ENCODE measurements at regions not wholly inside any gene's neighbourhood (a gene's known extent, or its start where the extent isn't known, plus 50 kb on each side); places are given as distances from the start of the nearest gene placed in this dataset.
A peak's percentile ranks its signal among the peaks of the same experiment; 100 is the strongest.

- no peak for FAIRE-seq
- H3K9ac ChIP-seq (ENCODE audit: low read length in 3 of 3), result no peak overlapping the region
- TF ChIP-seq CTCF (IDR thresholded peaks at IDR 0.05; ENCODE audit: borderline replicate concordance, extremely low read depth, insufficient read depth), result no peak
- no peak overlapping the region for H3K27ac ChIP-seq (ENCODE audit: low read depth in 2 of 2, low read length in 2 of 2)
- no peaks in the 10 kb centered on the region for H3K36me3 ChIP-seq (ENCODE audit: control insufficient read depth in 2 of 3, insufficient read depth in 3 of 3, low read length in 3 of 3)
- no peaks in the 10 kb centered on the region for H3K27me3 ChIP-seq (ENCODE audit: control insufficient read depth, insufficient read depth, low read length)
- intact Hi-C loops (cut with DNase I), result no loop called here
- no peak overlapping the region for H3K4me3 ChIP-seq (ENCODE audit: low read length in 3 of 3)
- DNase-seq, result peak in 1 of 5 donors; percentile 68
- no peaks in the 10 kb centered on the region for H3K9me3 ChIP-seq (ENCODE audit: control insufficient read depth in 2 of 3, insufficient read depth in 1 of 3, low read length in 3 of 3)
- H3K4me1 ChIP-seq (ENCODE audit: control insufficient read depth in 2 of 3, insufficient read depth in 2 of 3, low read depth in 1 of 3, low read length in 3 of 3), result no peaks in the 10 kb centered on the region
These were observed 61.2 kb upstream of the FAM20C start for GRCh38 chr7:130875-131780.

- FAIRE-seq (no peak), DNase-seq (peak in 2 of 5 donors; percentile 67 to 75)
- Histone ChIP-seq H3K9ac (ENCODE audit: low read length in 3 of 3) (no peak overlapping the region), H3K9me3 (ENCODE audit: control insufficient read depth in 2 of 3, insufficient read depth in 1 of 3, low read length in 3 of 3) (no peaks in the 10 kb centered on the region), H3K4me1 (ENCODE audit: control insufficient read depth in 2 of 3, insufficient read depth in 2 of 3, low read depth in 1 of 3, low read length in 3 of 3) (no peaks in the 10 kb centered on the region), H3K4me3 (ENCODE audit: low read length in 3 of 3) (no peak overlapping the region), H3K27me3 (ENCODE audit: control insufficient read depth, insufficient read depth, low read length) (no peaks in the 10 kb centered on the region), H3K27ac (ENCODE audit: low read depth in 2 of 2, low read length in 2 of 2) (no peak overlapping the region), H3K36me3 (ENCODE audit: control insufficient read depth in 2 of 3, insufficient read depth in 3 of 3, low read length in 3 of 3) (no peaks in the 10 kb centered on the region)
- TF ChIP-seq CTCF (IDR thresholded peaks at IDR 0.05; ENCODE audit: borderline replicate concordance, extremely low read depth, insufficient read depth), result no peak
- intact Hi-C loops (cut with DNase I), result no loop called here
These were observed 60.4 kb upstream of the FAM20C start for GRCh38 chr7:131781-132482.

GRCh38 chr7:132899-133298 lies 59.5 kb upstream of the FAM20C start:
- Histone ChIP-seq H3K4me3 (ENCODE audit: low read length in 3 of 3) (no peak overlapping the region), H3K36me3 (ENCODE audit: control insufficient read depth in 2 of 3, insufficient read depth in 3 of 3, low read length in 3 of 3) (no peaks in the 10 kb centered on the region), H3K9ac (ENCODE audit: low read length in 3 of 3) (no peak overlapping the region), H3K27ac (ENCODE audit: low read depth in 2 of 2, low read length in 2 of 2) (no peak overlapping the region), H3K4me1 (ENCODE audit: control insufficient read depth in 2 of 3, insufficient read depth in 2 of 3, low read depth in 1 of 3, low read length in 3 of 3) (no peaks in the 10 kb centered on the region), H3K27me3 (ENCODE audit: control insufficient read depth, insufficient read depth, low read length) (no peaks in the 10 kb centered on the region), H3K9me3 (ENCODE audit: control insufficient read depth in 2 of 3, insufficient read depth in 1 of 3, low read length in 3 of 3) (no peaks in the 10 kb centered on the region)
- DNase-seq, result no peak
- no peak for FAIRE-seq
- TF ChIP-seq CTCF (IDR thresholded peaks at IDR 0.05; ENCODE audit: borderline replicate concordance, extremely low read depth, insufficient read depth), result no peak
- intact Hi-C loops (cut with DNase I), result no loop called here
